BLaER1 treated with 17β-estradiol and CSF1 and Interleukin-3, amounts not matched to agents 10 nM and 100 nM (cell line): ENCODE measurements at regions not wholly inside any gene's neighbourhood (a gene's known extent, or its start where the extent isn't known, plus 50 kb on each side); places are given as distances from the start of the nearest gene placed in this dataset.
A peak's percentile ranks its signal among the peaks of the same experiment; 100 is the strongest.

Source experiments
- H3K27ac ChIP-seq, 11 experiments: shearing (Covaris generic); formaldehyde crosslinking; 2 replicates each; pipeline ENCODE4 v1.8.1; 2022
- H3K27me3 ChIP-seq, 11 experiments: shearing (Covaris generic); formaldehyde crosslinking; 2 replicates each; pipeline ENCODE4 v1.8.1; 2022
- H3K36me3 ChIP-seq, 11 experiments: shearing (Covaris generic); formaldehyde crosslinking; 2 replicates each; pipeline ENCODE4 v1.8.1; 2022
- H3K4me1 ChIP-seq, 10 experiments: shearing (Covaris generic); formaldehyde crosslinking; 2 replicates each; pipeline ENCODE4 v1.8.1; 2022
- H3K4me2 ChIP-seq, 11 experiments: shearing (Covaris generic); formaldehyde crosslinking; 2 replicates each; pipeline ENCODE4 v1.8.1; 2022
- H3K4me3 ChIP-seq, 10 experiments: shearing (Covaris generic); formaldehyde crosslinking; 2 replicates each; pipeline ENCODE4 v1.8.1; 2022
- H3K9ac ChIP-seq, 11 experiments: shearing (Covaris generic); formaldehyde crosslinking; 2 replicates each; pipeline ENCODE4 v1.8.1; 2022
- H3K9me3 ChIP-seq, 11 experiments: shearing (Covaris generic); formaldehyde crosslinking; replicated peaks in 1 of 11; 2 replicates each; pipeline ENCODE4 v1.8.1; 2022
- H4K20me1 ChIP-seq, 11 experiments: shearing (Covaris generic); formaldehyde crosslinking; 2 replicates each; pipeline ENCODE4 v1.8.1; 2022
- Cebpa-rat ChIP-seq, 11 experiments: shearing (Covaris generic); IDR thresholded peaks; 2 replicates each; pipeline ENCODE4 v1.8.1; 2022

DNA sequence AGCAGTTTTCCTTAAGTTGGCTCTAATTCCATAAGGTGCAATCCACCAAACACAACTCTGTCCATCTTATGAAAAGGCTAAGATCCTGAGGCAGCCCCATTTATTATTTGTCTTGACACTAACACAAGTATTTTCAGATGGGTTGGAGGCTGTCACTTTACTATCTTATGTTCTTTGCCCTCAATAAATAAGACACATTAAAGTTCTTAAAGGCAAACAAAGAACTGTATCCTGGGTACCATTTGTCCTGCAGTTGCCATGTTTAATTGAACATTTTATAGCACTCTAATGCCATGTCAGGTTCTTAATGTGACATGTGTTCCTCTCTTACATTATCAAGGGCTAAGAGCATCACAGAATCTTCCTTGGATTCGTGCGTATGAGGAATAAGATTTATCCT, 189.5 kb upstream of the SNX2 start:
- Histone ChIP-seq H3K4me2 (peak overlapping the region in 9 of 11 experiments; percentile 35 to 81 (median 65); a peak in 17 of 22 replicates), H4K20me1 (no peaks in the 10 kb centered on the region; a peak in 1 of 22 replicates), H3K4me1 (peaks cover 0 to 26% (median 13%) of the 10 kb centered on the region in 10 experiments; a peak in 14 of 20 replicates), H3K27me3 (no peaks in the 10 kb centered on the region), H3K9ac (no peak overlapping the region), H3K27ac (no peak overlapping the region), H3K9me3 (no peaks in the 10 kb centered on the region), H3K4me3 (no peak overlapping the region), H3K36me3 (no peaks in the 10 kb centered on the region)
- TF ChIP-seq Cebpa-rat (IDR thresholded peaks at IDR 0.05) = no peak

DNA sequence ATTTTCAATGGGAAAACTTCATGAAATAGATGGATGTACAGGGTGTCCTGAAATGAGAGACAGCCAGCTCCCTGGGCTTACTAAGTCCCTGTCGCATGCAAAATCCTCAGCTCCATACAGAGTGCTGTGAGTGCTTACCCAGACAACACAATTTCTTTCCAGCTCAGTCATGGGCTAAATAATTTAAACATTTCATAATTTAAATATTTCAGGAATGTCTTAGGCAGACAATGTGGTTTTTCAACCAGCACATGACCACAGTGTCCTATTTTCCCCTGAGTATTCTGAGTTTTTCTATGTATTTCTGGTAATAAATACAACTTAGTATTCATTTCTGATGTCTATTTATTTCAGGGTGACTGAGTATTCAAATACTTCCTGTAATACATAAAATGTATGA, 188.5 kb upstream of the SNX2 start:
- Histone ChIP-seq H3K4me1 (peaks cover 0 to 26% (median 13%) of the 10 kb centered on the region in 10 experiments; a peak in 14 of 20 replicates), H3K9ac (no peak overlapping the region), H3K4me3 (no peak overlapping the region), H3K27me3 (no peaks in the 10 kb centered on the region), H3K9me3 (no peaks in the 10 kb centered on the region), H3K36me3 (no peaks in the 10 kb centered on the region), H4K20me1 (no peaks in the 10 kb centered on the region; a peak in 1 of 22 replicates), H3K27ac (no peak overlapping the region), H3K4me2 (no peak overlapping the region)
- TF ChIP-seq Cebpa-rat (IDR thresholded peaks at IDR 0.05) = no peak

DNA sequence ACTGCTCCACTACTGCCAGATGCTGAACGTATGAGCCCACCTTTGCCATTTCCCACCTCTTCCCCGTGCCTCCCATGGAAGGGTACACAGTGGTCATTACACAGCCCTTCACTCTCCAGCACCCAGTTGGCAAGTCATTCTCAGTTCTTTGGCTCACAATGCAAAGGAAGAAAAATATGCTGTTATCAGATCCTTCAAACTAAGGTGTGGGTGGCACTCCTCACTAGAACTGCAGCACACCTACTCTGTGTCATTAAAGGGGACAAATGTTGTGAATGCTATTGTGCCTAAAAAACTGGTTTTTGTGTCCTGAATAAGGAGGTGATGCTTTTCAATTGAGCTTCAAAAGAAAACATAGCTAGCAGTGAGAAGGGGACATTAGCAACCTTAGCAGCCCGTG, 183.1 kb upstream of the SNX2 start:
- no peaks in the 10 kb centered on the region for H3K27me3 ChIP-seq
- no peak overlapping the region for H3K4me2 ChIP-seq
- no peak for TF ChIP-seq Cebpa-rat (IDR thresholded peaks at IDR 0.05)

DNA sequence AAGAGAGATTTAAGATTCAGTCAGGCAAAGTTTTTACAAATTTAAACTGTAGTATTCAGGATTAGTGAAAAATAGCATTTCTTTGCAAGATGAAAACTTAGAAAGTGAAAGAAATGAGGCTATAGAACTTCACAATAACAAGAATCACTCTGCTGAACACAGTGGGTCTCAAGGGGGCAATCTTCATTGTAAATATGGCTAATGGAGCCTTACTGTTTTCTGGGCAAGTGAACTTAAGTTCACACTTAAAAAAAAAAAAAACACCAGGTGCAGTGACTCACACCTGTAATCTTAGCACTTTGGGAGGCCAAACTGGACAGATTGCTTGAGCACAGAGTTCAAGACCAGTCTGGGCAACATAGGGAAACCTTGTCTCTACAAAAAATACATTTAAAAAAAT, 175.9 kb upstream of the SNX2 start:
- TF ChIP-seq Cebpa-rat (IDR thresholded peaks at IDR 0.05) = no peak
- no peaks in the 10 kb centered on the region for H4K20me1 ChIP-seq
- no peak overlapping the region for H3K9ac ChIP-seq
- H3K4me3 ChIP-seq = no peak overlapping the region
- H3K9me3 ChIP-seq = peaks cover 19 to 31% (median 26%) of the 10 kb centered on the region in 11 experiments
- H3K4me1 ChIP-seq = no peaks in the 10 kb centered on the region
- H3K27me3 ChIP-seq = no peaks in the 10 kb centered on the region
- no peaks in the 10 kb centered on the region for H3K36me3 ChIP-seq
- H3K4me2 ChIP-seq = no peak overlapping the region
- no peak overlapping the region for H3K27ac ChIP-seq

More for the DNA sequence above, 183.1 kb upstream of the SNX2 start:
- Histone ChIP-seq H3K9ac (no peak overlapping the region), H3K9me3 (no peaks in the 10 kb centered on the region), H3K4me3 (no peak overlapping the region), H4K20me1 (no peaks in the 10 kb centered on the region), H3K4me1 (no peaks in the 10 kb centered on the region), H3K27ac (no peak overlapping the region), H3K36me3 (no peaks in the 10 kb centered on the region)

DNA sequence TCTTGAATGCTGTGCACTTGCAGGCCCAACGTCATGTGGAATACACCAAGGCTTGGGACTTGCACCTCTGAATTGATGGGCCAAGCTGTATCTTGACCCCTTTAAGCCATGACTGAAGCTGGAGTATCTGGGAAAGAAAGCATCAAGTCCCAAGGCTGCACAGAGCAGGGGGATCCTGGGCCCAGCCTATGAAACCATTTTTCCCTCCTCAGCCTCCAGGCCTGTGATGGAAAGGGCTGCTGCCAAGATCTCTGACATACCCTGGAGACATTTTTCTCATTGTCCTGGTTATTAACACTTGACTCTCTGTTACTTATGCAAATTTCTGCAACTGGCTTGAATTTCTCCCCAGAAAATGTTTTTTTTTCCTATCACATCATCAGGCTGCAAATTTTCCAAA, 174.0 kb upstream of the SNX2 start:
- Histone ChIP-seq H3K4me3 (no peak overlapping the region), H3K9me3 (peaks cover 19 to 31% (median 26%) of the 10 kb centered on the region in 11 experiments), H3K4me2 (no peak overlapping the region), H3K9ac (no peak overlapping the region), H3K27me3 (no peaks in the 10 kb centered on the region), H3K4me1 (no peaks in the 10 kb centered on the region), H3K27ac (no peak overlapping the region), H4K20me1 (no peaks in the 10 kb centered on the region), H3K36me3 (no peaks in the 10 kb centered on the region)
- TF ChIP-seq Cebpa-rat (IDR thresholded peaks at IDR 0.05) = no peak

DNA sequence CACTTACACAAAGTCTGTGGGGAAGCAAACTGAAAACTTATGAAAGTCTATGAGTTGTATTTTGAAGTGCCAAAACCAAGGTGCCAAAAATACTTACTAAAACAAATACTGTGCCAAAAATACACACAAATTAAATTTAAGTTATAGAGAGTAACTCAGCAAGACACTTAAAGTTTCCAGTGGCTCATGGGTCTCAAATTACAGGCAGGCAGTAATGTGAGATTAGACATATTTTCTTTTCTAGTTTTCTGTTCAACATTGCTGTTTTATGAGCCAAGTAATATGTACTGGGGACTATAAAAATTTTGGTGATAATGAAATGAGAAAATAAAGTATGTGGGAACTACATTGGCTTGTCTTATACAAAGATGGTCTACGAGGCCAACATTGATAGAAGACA, 172.2 kb upstream of the SNX2 start:
- no peak overlapping the region for H3K4me3 ChIP-seq
- no peak overlapping the region for H3K9ac ChIP-seq
- no peaks in the 10 kb centered on the region for H3K4me1 ChIP-seq
- no peaks in the 10 kb centered on the region for H3K27me3 ChIP-seq
- no peaks in the 10 kb centered on the region for H4K20me1 ChIP-seq
- H3K4me2 ChIP-seq = no peak overlapping the region
- no peak overlapping the region for H3K27ac ChIP-seq
- no peak for TF ChIP-seq Cebpa-rat (IDR thresholded peaks at IDR 0.05)
- no peaks in the 10 kb centered on the region for H3K36me3 ChIP-seq
- peaks cover 19 to 31% (median 26%) of the 10 kb centered on the region in 11 experiments for H3K9me3 ChIP-seq

DNA sequence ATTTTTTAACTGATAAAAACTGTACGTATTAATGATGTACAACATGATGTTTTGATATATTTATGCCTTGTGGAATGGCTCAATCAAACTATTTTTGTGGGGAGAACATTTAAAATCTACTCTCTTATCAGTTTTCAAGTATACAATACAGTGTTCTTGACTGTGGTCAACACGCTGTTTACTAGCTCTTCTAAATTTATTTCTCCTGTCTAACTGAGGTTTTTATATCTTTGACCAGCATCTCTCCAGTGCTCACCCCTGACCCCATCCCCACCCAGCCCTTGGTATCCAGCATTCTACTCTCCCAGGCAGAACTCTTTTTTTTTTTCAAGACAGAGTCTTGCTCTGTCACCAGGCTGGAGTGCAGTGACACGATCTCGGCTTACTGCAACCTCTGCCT, 169.6 kb upstream of the SNX2 start:
- H3K27me3 ChIP-seq = no peaks in the 10 kb centered on the region
- no peak overlapping the region for H3K4me3 ChIP-seq
- TF ChIP-seq Cebpa-rat (IDR thresholded peaks at IDR 0.05) = no peak
- H3K4me2 ChIP-seq = no peak overlapping the region
- H3K36me3 ChIP-seq = no peaks in the 10 kb centered on the region
- no peaks in the 10 kb centered on the region for H3K4me1 ChIP-seq
- H3K27ac ChIP-seq = no peak overlapping the region
- H3K9me3 ChIP-seq = peaks cover 15 to 20% (median 18%) of the 10 kb centered on the region in 11 experiments
- H4K20me1 ChIP-seq = no peaks in the 10 kb centered on the region
- no peak overlapping the region for H3K9ac ChIP-seq

DNA sequence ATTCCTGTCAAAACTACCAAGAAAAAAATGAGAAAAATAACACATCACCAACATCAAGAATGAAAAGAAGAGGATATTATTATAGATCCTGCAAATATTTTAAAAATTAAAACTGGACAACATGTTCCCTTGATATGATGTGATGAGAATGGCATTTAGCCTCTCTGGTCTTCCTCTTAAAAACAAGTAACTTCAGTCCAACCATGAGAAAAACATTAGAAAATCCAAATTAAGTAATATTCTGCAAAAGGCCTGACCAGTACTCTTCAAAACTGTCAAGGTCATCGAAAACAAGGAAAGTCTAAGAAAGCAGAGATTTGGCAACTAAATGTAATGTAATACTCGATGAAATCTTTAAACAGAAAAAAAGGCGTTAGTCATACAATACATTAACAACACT, 167.1 kb upstream of the SNX2 start:
- H3K27me3 ChIP-seq = no peaks in the 10 kb centered on the region
- no peaks in the 10 kb centered on the region for H4K20me1 ChIP-seq
- H3K27ac ChIP-seq = no peak overlapping the region
- no peaks in the 10 kb centered on the region for H3K9me3 ChIP-seq
- no peak overlapping the region for H3K4me2 ChIP-seq
- H3K36me3 ChIP-seq = no peaks in the 10 kb centered on the region
- no peak overlapping the region for H3K4me3 ChIP-seq
- no peak overlapping the region for H3K9ac ChIP-seq
- peaks cover 0 to 15% (median 0%) of the 10 kb centered on the region in 10 experiments; a peak in 5 of 20 replicates for H3K4me1 ChIP-seq
- no peak for TF ChIP-seq Cebpa-rat (IDR thresholded peaks at IDR 0.05)

DNA sequence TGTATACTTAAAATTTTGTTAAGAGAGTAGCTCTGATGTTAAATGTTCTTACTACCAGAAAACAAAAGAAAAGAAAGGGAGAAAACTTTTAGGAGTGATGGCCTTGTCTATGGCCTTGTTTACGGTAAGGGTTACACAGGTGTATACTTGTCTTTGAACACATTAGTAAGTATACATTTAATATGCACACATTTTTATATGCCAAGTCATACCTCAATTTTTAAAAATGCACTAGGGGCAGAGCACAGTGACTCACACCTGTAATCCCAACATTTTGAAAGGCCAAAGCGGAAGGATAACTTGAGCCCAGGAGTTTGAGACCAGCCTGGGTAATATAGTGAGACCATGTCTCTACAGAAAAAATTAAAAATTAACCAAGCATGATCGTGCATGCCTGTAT, 166.7 kb upstream of the SNX2 start:
- Histone ChIP-seq H3K9me3 (no peaks in the 10 kb centered on the region), H3K36me3 (no peaks in the 10 kb centered on the region), H3K4me1 (peaks cover 0 to 15% (median 0%) of the 10 kb centered on the region in 10 experiments; a peak in 5 of 20 replicates), H3K27me3 (no peaks in the 10 kb centered on the region), H3K9ac (no peak overlapping the region), H4K20me1 (no peaks in the 10 kb centered on the region), H3K4me3 (no peak overlapping the region), H3K4me2 (no peak overlapping the region), H3K27ac (no peak overlapping the region)
- no peak for TF ChIP-seq Cebpa-rat (IDR thresholded peaks at IDR 0.05)

DNA sequence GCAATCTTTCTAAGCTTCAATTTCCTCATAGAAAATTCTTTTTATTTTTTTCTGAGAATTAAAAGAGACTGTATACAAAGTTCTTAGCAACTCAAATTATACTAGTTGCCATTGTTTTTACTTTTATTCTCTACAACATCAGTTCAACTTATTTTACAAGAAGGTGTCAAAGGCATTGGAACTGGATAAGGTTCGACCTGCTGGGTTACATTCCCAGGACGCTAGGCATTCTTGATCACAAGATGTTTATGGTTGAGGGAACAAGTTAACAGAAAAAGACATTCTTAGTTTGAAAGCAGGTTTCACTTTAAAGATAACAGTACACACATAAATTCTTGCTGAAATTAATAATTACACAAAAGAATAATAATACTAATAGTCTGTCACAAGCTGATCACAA, 163.5 kb upstream of the SNX2 start:
- Histone ChIP-seq H3K4me1 (peaks cover 0 to 15% (median 0%) of the 10 kb centered on the region in 10 experiments; a peak in 5 of 20 replicates), H3K4me3 (no peak overlapping the region), H3K27ac (no peak overlapping the region), H3K9me3 (no peaks in the 10 kb centered on the region), H3K36me3 (no peaks in the 10 kb centered on the region), H3K4me2 (no peak overlapping the region), H3K9ac (no peak overlapping the region), H3K27me3 (no peaks in the 10 kb centered on the region), H4K20me1 (no peaks in the 10 kb centered on the region)
- TF ChIP-seq Cebpa-rat (IDR thresholded peaks at IDR 0.05) = no peak
